ENCODE measurements at regions not wholly inside any gene's neighbourhood (a gene's known extent, or its start where the extent isn't known, plus 50 kb on each side); places are given as distances from the start of the nearest gene placed in this dataset.
"Not testable (repeated sequence)": the region's sequence is repeated elsewhere in the genome, so short reads cannot be mapped to it uniquely, and the experiment has no call there.

- peaks cover 2% of the 10 kb centered on the region for H3K4me1 ChIP-seq (ENCODE audit: control insufficient read depth, extremely low read depth, insufficient read depth, low read length)
- H2AFZ ChIP-seq (ENCODE audit: low read length): no peak overlapping the region
- no peaks in the 10 kb centered on the region for H3K36me3 ChIP-seq (ENCODE audit: control insufficient read depth, insufficient read depth, low read length)
- no peaks in the 10 kb centered on the region for H3K79me2 ChIP-seq (ENCODE audit: control insufficient read depth, insufficient read depth, low read length)
- no peaks in the 10 kb centered on the region for H3K27me3 ChIP-seq (ENCODE audit: control insufficient read depth, insufficient read depth, low read length)
- no peak overlapping the region for H3K27ac ChIP-seq (ENCODE audit: insufficient read depth, low read length)
- H3K9ac ChIP-seq (ENCODE audit: insufficient read depth, low read length): no peak overlapping the region
- TF ChIP-seq CTCF (conservative IDR thresholded peaks at IDR 0.05 in 1 of 2, IDR thresholded peaks at IDR 0.05 in 1 of 2; ENCODE audit: low read depth in 1 of 2, low read length in 2 of 2) (no peak), EZH2 (IDR thresholded peaks at IDR 0.05; ENCODE audit: low read length, missing control alignments) (no peak)
- no peak overlapping the region for H3K4me2 ChIP-seq (ENCODE audit: extremely low read depth, insufficient read depth, low read length)
- no peaks in the 10 kb centered on the region for H3K9me3 ChIP-seq (ENCODE audit: control insufficient read depth, insufficient read depth, low read depth, low read length)
- H4K20me1 ChIP-seq (ENCODE audit: control insufficient read depth, extremely low read depth, insufficient read depth, low read length): no peaks in the 10 kb centered on the region
- DNase-seq (ENCODE audit: low read depth in 2 of 2): no peak
- no peak overlapping the region for H3K4me3 ChIP-seq (replicated peaks in 1 of 4; ENCODE audit: control extremely low read depth in 1 of 4, insufficient read depth in 1 of 4, low read depth in 3 of 4, low read length in 4 of 4)
Observed at GRCh38 chr2:189234991-189235390, 55.4 kb upstream of the COL5A2 start.

- no peaks in the 10 kb centered on the region for H3K36me3 ChIP-seq (ENCODE audit: control insufficient read depth, insufficient read depth, low read length)
- no peak overlapping the region for H3K4me2 ChIP-seq (ENCODE audit: extremely low read depth, insufficient read depth, low read length)
- no peak overlapping the region for H3K4me3 ChIP-seq (replicated peaks in 1 of 4; ENCODE audit: control extremely low read depth in 1 of 4, insufficient read depth in 1 of 4, low read depth in 3 of 4, low read length in 4 of 4)
- H3K9ac ChIP-seq (ENCODE audit: insufficient read depth, low read length): no peak overlapping the region
- H3K27me3 ChIP-seq (ENCODE audit: control insufficient read depth, insufficient read depth, low read length): no peaks in the 10 kb centered on the region
- H4K20me1 ChIP-seq (ENCODE audit: control insufficient read depth, extremely low read depth, insufficient read depth, low read length): no peaks in the 10 kb centered on the region
- peak; percentile 53 to 57 for DNase-seq (ENCODE audit: low read depth in 2 of 2)
- H3K27ac ChIP-seq (ENCODE audit: insufficient read depth, low read length): no peak overlapping the region
- TF ChIP-seq CTCF (conservative IDR thresholded peaks at IDR 0.05 in 1 of 2, IDR thresholded peaks at IDR 0.05 in 1 of 2; ENCODE audit: low read depth in 1 of 2, low read length in 2 of 2) (no peak), EZH2 (IDR thresholded peaks at IDR 0.05; ENCODE audit: low read length, missing control alignments) (no peak)
- H3K79me2 ChIP-seq (ENCODE audit: control insufficient read depth, insufficient read depth, low read length): no peaks in the 10 kb centered on the region
- H3K9me3 ChIP-seq (ENCODE audit: control insufficient read depth, insufficient read depth, low read depth, low read length): no peaks in the 10 kb centered on the region
- H3K4me1 ChIP-seq (ENCODE audit: control insufficient read depth, extremely low read depth, insufficient read depth, low read length): peaks cover 2% of the 10 kb centered on the region
- no peak overlapping the region for H2AFZ ChIP-seq (ENCODE audit: low read length)
Observed at GRCh38 chr2:189236066-189236465, 56.5 kb upstream of the COL5A2 start.

GRCh38 chr2:189238903-189239302, 59.3 kb upstream of the COL5A2 start:
- H3K79me2 ChIP-seq (ENCODE audit: control insufficient read depth, insufficient read depth, low read length): no peaks in the 10 kb centered on the region
- no peaks in the 10 kb centered on the region for H3K9me3 ChIP-seq (ENCODE audit: control insufficient read depth, insufficient read depth, low read depth, low read length)
- H3K27me3 ChIP-seq (ENCODE audit: control insufficient read depth, insufficient read depth, low read length): no peaks in the 10 kb centered on the region
- H3K4me2 ChIP-seq (ENCODE audit: extremely low read depth, insufficient read depth, low read length): no peak overlapping the region
- H3K27ac ChIP-seq (ENCODE audit: insufficient read depth, low read length): no peak overlapping the region
- no peak overlapping the region for H3K4me3 ChIP-seq (replicated peaks in 1 of 4; ENCODE audit: control extremely low read depth in 1 of 4, insufficient read depth in 1 of 4, low read depth in 3 of 4, low read length in 4 of 4)
- H3K9ac ChIP-seq (ENCODE audit: insufficient read depth, low read length): no peak overlapping the region
- H4K20me1 ChIP-seq (ENCODE audit: control insufficient read depth, extremely low read depth, insufficient read depth, low read length): no peaks in the 10 kb centered on the region
- no peaks in the 10 kb centered on the region for H3K36me3 ChIP-seq (ENCODE audit: control insufficient read depth, insufficient read depth, low read length)
- no peak overlapping the region for H2AFZ ChIP-seq (ENCODE audit: low read length)
- TF ChIP-seq EZH2 (IDR thresholded peaks at IDR 0.05; ENCODE audit: low read length, missing control alignments) (no peak), CTCF (conservative IDR thresholded peaks at IDR 0.05 in 1 of 2, IDR thresholded peaks at IDR 0.05 in 1 of 2; ENCODE audit: low read depth in 1 of 2, low read length in 2 of 2) (no peak)
- H3K4me1 ChIP-seq (ENCODE audit: control insufficient read depth, extremely low read depth, insufficient read depth, low read length): peaks cover 2% of the 10 kb centered on the region
- DNase-seq (ENCODE audit: low read depth in 2 of 2): no peak

- H3K4me2 ChIP-seq (ENCODE audit: extremely low read depth, insufficient read depth, low read length); H2AFZ ChIP-seq (ENCODE audit: low read length); H3K9ac ChIP-seq (ENCODE audit: insufficient read depth, low read length); DNase-seq (ENCODE audit: low read depth in 2 of 2); H3K9me3 ChIP-seq (ENCODE audit: control insufficient read depth, insufficient read depth, low read depth, low read length); H3K4me1 ChIP-seq (ENCODE audit: control insufficient read depth, extremely low read depth, insufficient read depth, low read length); H3K27ac ChIP-seq (ENCODE audit: insufficient read depth, low read length); H3K27me3 ChIP-seq (ENCODE audit: control insufficient read depth, insufficient read depth, low read length); H3K4me3 ChIP-seq (replicated peaks in 1 of 4; ENCODE audit: control extremely low read depth in 1 of 4, insufficient read depth in 1 of 4, low read depth in 3 of 4, low read length in 4 of 4); H3K79me2 ChIP-seq (ENCODE audit: control insufficient read depth, insufficient read depth, low read length); H4K20me1 ChIP-seq (ENCODE audit: control insufficient read depth, extremely low read depth, insufficient read depth, low read length); H3K36me3 ChIP-seq (ENCODE audit: control insufficient read depth, insufficient read depth, low read length): not testable (repeated sequence)
Observed at GRCh38 chr2:189243843-189244242, 64.3 kb upstream of the COL5A2 start.

Data from fibroblast of lung (primary cell).